ENCODE measurements at regions not wholly inside any gene's neighbourhood (a gene's known extent, or its start where the extent isn't known, plus 50 kb on each side); places are given as distances from the start of the nearest gene placed in this dataset.

- Mint-ChIP-seq H3K9me3 (peaks cover 14% of the 10 kb centered on the region), H3K4me3 (no peak overlapping the region), H3K27ac (no peak overlapping the region), H3K4me1 (no peaks in the 10 kb centered on the region), H3K36me3 (ENCODE audit: low read depth) (no peaks in the 10 kb centered on the region), H3K27me3 (ENCODE audit: low read depth, poor library complexity) (peaks cover 6% of the 10 kb centered on the region)
- no peak for DNase-seq
- TF ChIP-seq CTCF (IDR thresholded peaks at IDR 0.05), result no peak
These were observed 50.5 kb upstream of the POU2AF2 start for GRCh38 chr11:111194860-111195568.

- Mint-ChIP-seq H3K9me3 (peaks cover 14% of the 10 kb centered on the region), H3K27me3 (ENCODE audit: low read depth, poor library complexity) (peaks cover 6% of the 10 kb centered on the region), H3K4me3 (no peak overlapping the region), H3K36me3 (ENCODE audit: low read depth) (no peaks in the 10 kb centered on the region), H3K4me1 (no peaks in the 10 kb centered on the region), H3K27ac (no peak overlapping the region)
- no peak for TF ChIP-seq CTCF (IDR thresholded peaks at IDR 0.05)
- no peak for DNase-seq
These were observed 51.5 kb upstream of the POU2AF2 start for GRCh38 chr11:111193924-111194490.

GRCh38 chr11:111189466-111189865 lies 56.1 kb upstream of the POU2AF2 start:
- Mint-ChIP-seq H3K36me3 (ENCODE audit: low read depth) (no peaks in the 10 kb centered on the region), H3K4me3 (no peak overlapping the region), H3K9me3 (peaks cover 30% of the 10 kb centered on the region), H3K27me3 (ENCODE audit: low read depth, poor library complexity) (peaks cover 5% of the 10 kb centered on the region), H3K27ac (no peak overlapping the region), H3K4me1 (no peaks in the 10 kb centered on the region)
- DNase-seq, result no peak
- no peak for TF ChIP-seq CTCF (IDR thresholded peaks at IDR 0.05)

- Mint-ChIP-seq H3K36me3 (ENCODE audit: low read depth) (no peaks in the 10 kb centered on the region), H3K27me3 (ENCODE audit: low read depth, poor library complexity) (peaks cover 4% of the 10 kb centered on the region), H3K9me3 (peaks cover 15% of the 10 kb centered on the region), H3K4me1 (no peaks in the 10 kb centered on the region), H3K27ac (no peak overlapping the region), H3K4me3 (no peak overlapping the region)
- no peak for DNase-seq
- no peak for TF ChIP-seq CTCF (IDR thresholded peaks at IDR 0.05)
These were observed 59.1 kb upstream of the POU2AF2 start for GRCh38 chr11:111186308-111186915.

- Mint-ChIP-seq H3K27ac (peak overlapping the region; percentile 24), H3K4me3 (no peak overlapping the region), H3K36me3 (ENCODE audit: low read depth) (no peaks in the 10 kb centered on the region), H3K27me3 (ENCODE audit: low read depth, poor library complexity) (peaks cover 4% of the 10 kb centered on the region), H3K4me1 (no peaks in the 10 kb centered on the region), H3K9me3 (peaks cover 15% of the 10 kb centered on the region)
- no peak for DNase-seq
- TF ChIP-seq CTCF (IDR thresholded peaks at IDR 0.05), result no peak
These were observed 60.3 kb upstream of the POU2AF2 start for GRCh38 chr11:111185266-111185665.
